Ovary (tissue), 7 donors: ENCODE measurements at regions not wholly inside any gene's neighbourhood (a gene's known extent, or its start where the extent isn't known, plus 50 kb on each side); places are given as distances from the start of the nearest gene placed in this dataset.

Experiments
- DNase-seq, 5 donors: peaks; one replicate each; pipeline ENCODE4 v3.0.0-alpha.2; 2019 to 2020
- H3K27ac ChIP-seq, 2 donors: fragments of 200-600 bp; one replicate each; pipeline versions ENCODE4 v1.5.1 to v1.8.0; 2019 to 2022
- H3K27me3 ChIP-seq: fragments of 200-600 bp; one replicate; pipeline ENCODE4 v1.8.0; 2022
- H3K36me3 ChIP-seq: fragments of 200-600 bp; sonication (generic); one replicate; pipeline ENCODE4 v1.5.1; 2019
- H3K4me1 ChIP-seq: one replicate; pipeline ENCODE4 v1.8.1; 2013; ENCODE audit warnings: mild to moderate bottlenecking, moderate library complexity; ENCODE audit not compliant: insufficient read depth
- H3K4me3 ChIP-seq: fragments of 200-600 bp; sonication (generic); one replicate; pipeline ENCODE4 v1.5.1; 2017
- H3K9me3 ChIP-seq, 2 donors: fragments of 200-600 bp in 1 of 2; sonication (generic) in 1 of 2; one replicate each; pipeline versions ENCODE4 v1.5.1 to v1.8.1; 2013 to 2019; ENCODE audit warnings: mild to moderate bottlenecking in 1 of 2, moderate library complexity in 1 of 2
- EP300 ChIP-seq: sonication (generic); formaldehyde crosslinking; IDR thresholded peaks from one replicate; pipeline ENCODE4 v1.6.1; 2017; ENCODE audit warnings: antibody characterized with exemption
- POLR2A ChIP-seq: fragments of 450-650 bp; IDR thresholded peaks from one replicate; pipeline ENCODE4 v1.6.1; 2017; ENCODE audit warnings: antibody characterized with exemption, mild to moderate bottlenecking, moderate library complexity
- WGBS, 3 donors: extraction: QIAGEN DNeasy Blood & Tissue Kit in 1 of 3; methylation state at CpG; one replicate each; pipeline versions ENCODE4 v1.1.5 to v1.1.7; 2013 to 2017; 5-methylcytosine and 5-hydroxymethylcytosine counted together
- intact Hi-C, 4 donors: fragments of 100-400 bp; cut with DNase I; formaldehyde crosslinking; loops; one replicate each; pipeline versions ENCODE4 v1.11.0 to v1.15.1; 2022 to 2023
- TF ChIP-seq, protein P1 (sequence below), 3 donors: fragments of 450-650 bp in 2 of 3; fragments of 200-600 bp in 1 of 3; IDR thresholded peaks; one replicate each; pipeline versions ENCODE4 v1.5.1 to v1.8.0; 2016 to 2022; ENCODE audit warnings: antibody characterized with exemption in 3 of 3, mild to moderate bottlenecking in 1 of 3
- donor health status: DM: no; HTN: no; CAD: no; lungs with moderate emphysema.
- donor health status: DM: no; HTN: no; CAD: no.
- donor health status: Bipolar disorder and iron deficiency.
- donor health status: DM: no; HTN: no; CAD: no.
- donor health status: DM: yes; HTN: yes; CAD: no.

DNA sequence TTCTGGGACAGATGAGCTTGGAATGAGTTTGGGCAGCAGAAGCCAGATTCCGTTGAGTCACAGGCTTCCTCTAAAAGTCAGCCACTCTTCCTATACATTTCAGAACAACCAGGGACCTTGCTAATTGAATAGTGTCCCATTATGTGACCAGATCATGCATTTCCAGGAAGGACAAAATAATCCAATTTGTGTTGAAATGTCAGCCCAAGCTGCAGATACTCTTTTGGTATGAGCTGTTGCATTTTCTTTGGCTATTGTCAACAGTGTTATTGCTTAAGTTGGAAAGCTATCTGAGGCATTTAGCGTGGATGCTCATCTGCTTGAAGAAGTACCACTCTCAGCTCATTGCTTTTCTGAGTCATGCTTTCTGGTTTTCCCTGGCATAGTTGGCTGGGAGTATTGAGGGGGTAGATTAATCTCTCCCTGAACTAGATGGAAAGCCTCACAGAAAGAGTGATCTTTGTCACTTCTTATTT, 223.7 kb upstream of the HABP2 start:
- no peaks in the 10 kb centered on the region for H3K4me1 ChIP-seq
- 58 to 63% (median 60%) methylated on average over 2 of the region's 2 CpGs for WGBS, 3 donors
- no peaks in the 10 kb centered on the region for H3K27me3 ChIP-seq
- no peaks in the 10 kb centered on the region for H3K36me3 ChIP-seq
- H3K4me3 ChIP-seq = no peak overlapping the region
- TF ChIP-seq, protein P1, sequence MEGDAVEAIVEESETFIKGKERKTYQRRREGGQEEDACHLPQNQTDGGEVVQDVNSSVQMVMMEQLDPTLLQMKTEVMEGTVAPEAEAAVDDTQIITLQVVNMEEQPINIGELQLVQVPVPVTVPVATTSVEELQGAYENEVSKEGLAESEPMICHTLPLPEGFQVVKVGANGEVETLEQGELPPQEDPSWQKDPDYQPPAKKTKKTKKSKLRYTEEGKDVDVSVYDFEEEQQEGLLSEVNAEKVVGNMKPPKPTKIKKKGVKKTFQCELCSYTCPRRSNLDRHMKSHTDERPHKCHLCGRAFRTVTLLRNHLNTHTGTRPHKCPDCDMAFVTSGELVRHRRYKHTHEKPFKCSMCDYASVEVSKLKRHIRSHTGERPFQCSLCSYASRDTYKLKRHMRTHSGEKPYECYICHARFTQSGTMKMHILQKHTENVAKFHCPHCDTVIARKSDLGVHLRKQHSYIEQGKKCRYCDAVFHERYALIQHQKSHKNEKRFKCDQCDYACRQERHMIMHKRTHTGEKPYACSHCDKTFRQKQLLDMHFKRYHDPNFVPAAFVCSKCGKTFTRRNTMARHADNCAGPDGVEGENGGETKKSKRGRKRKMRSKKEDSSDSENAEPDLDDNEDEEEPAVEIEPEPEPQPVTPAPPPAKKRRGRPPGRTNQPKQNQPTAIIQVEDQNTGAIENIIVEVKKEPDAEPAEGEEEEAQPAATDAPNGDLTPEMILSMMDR (IDR thresholded peaks at IDR 0.05) = no peak
- no peak for TF ChIP-seq EP300
- no peak for TF ChIP-seq POLR2A
- H3K27ac ChIP-seq = no peak overlapping the region
- intact Hi-C loops = no loop called here
- no peak for DNase-seq
- no peaks in the 10 kb centered on the region for H3K9me3 ChIP-seq

DNA sequence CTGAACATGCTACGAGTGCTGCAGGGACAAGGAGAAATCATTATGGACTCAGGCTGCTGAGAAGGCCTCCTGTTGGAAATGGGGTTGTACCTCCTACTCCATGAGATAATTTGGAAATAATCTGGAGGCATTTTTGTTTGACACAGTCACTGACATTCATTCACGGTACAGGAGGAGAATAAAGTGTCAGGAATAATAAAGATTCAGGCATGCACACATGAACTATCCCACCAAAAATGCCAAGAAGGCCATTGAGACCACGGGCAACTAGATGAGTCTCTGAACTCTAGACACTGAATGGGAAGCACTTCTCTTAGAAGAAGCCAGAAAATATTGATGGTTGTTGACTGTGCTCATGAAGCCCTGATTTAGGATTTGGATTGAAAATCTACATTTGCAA, 220.9 kb upstream of the HABP2 start:
- TF ChIP-seq, protein P1 (IDR thresholded peaks at IDR 0.05) = no peak
- TF ChIP-seq POLR2A = no peak
- no peak for TF ChIP-seq EP300
- intact Hi-C loops = no loop called here
- Histone ChIP-seq H3K9me3 (no peaks in the 10 kb centered on the region), H3K27ac (no peak overlapping the region), H3K4me1 (no peaks in the 10 kb centered on the region), H3K4me3 (no peak overlapping the region), H3K27me3 (no peaks in the 10 kb centered on the region), H3K36me3 (no peaks in the 10 kb centered on the region)
- 85 to 90% (median 86%) methylated on average over 3 of the region's 3 CpGs for WGBS, 3 donors
- no peak for DNase-seq

DNA sequence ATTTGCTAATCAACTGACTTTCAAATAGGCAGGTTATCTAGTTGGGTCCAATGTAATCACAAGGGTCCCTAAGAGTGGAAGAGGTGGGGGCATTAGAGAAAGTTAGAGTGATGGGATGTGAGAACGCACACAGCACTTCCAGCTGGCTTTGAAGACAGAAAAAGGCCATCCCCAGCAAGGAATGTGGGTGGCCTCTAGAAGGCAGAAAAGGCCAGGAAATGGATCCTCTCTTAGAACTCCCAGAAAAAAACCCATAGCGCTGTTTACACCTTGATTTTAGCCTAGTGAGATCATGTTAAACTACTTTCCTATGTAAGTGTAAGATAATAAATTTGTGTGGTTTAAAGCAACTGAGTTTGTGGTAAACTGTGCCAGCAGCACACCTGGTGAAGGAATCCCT, 219.5 kb upstream of the HABP2 start:
- Histone ChIP-seq H3K27ac (no peak overlapping the region), H3K4me1 (no peaks in the 10 kb centered on the region), H3K27me3 (no peaks in the 10 kb centered on the region), H3K36me3 (no peaks in the 10 kb centered on the region), H3K9me3 (no peaks in the 10 kb centered on the region), H3K4me3 (no peak overlapping the region)
- intact Hi-C loops = no loop called here
- TF ChIP-seq, protein P1 (IDR thresholded peaks at IDR 0.05) = no peak
- no peak for TF ChIP-seq POLR2A
- no peak for TF ChIP-seq EP300
- 81 to 84% (median 82%) methylated on average over 2 of the region's 2 CpGs for WGBS, 3 donors
- no peak for DNase-seq

DNA sequence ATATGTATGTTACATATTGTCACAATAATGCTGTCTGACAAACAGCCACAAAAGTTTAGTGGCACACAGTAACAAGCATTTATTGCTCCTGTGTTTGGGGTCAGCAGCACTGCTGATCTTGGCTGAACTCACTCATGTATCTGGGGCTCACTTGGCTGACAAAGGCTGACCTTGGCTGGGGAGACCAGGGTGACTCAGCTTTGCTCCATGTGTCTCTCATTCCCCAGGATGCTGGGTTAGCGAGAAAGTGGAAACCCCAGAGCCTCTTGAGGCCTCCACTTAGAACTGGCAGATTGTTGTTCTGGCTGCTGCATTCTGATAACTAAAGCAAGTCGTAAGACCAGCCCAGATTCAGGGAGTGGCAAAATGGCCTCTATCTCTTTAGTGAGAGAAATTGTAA, 217.3 kb upstream of the HABP2 start:
- no peaks in the 10 kb centered on the region for H3K9me3 ChIP-seq
- no peak overlapping the region for H3K27ac ChIP-seq
- no peak overlapping the region for H3K4me3 ChIP-seq
- intact Hi-C loops = no loop called here
- WGBS, 3 donors = 51 to 84% (median 84%) methylated on average over 2 of the region's 2 CpGs
- H3K36me3 ChIP-seq = no peaks in the 10 kb centered on the region
- no peak for TF ChIP-seq POLR2A
- TF ChIP-seq, protein P1 (IDR thresholded peaks at IDR 0.05) = no peak
- no peaks in the 10 kb centered on the region for H3K4me1 ChIP-seq
- no peaks in the 10 kb centered on the region for H3K27me3 ChIP-seq
- no peak for DNase-seq
